ENCODE measurements at regions not wholly inside any gene's neighbourhood (a gene's known extent, or its start where the extent isn't known, plus 50 kb on each side); places are given as distances from the start of the nearest gene placed in this dataset.

DNA sequence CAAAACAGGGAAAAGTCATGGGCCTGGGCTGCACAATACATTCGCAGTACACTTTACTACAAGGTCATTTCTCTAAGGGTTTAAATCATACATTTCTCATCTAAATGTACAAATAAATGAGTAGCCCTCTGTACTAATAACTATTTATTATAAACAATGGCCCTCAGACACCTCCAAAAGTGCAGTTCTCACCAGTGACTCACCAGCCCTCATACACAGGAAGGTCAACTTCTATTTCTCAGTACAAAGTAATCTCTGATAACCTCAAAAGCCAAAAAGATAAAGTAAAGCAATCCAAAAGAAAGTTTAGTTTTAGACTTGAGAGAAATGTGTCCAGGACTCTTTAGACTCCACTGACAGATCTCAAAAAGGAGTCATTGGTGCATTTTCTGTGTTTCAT is 1258.1 kb upstream of the CDH6 start:
- no peak for DNase-seq
- TF ChIP-seq, protein P1, sequence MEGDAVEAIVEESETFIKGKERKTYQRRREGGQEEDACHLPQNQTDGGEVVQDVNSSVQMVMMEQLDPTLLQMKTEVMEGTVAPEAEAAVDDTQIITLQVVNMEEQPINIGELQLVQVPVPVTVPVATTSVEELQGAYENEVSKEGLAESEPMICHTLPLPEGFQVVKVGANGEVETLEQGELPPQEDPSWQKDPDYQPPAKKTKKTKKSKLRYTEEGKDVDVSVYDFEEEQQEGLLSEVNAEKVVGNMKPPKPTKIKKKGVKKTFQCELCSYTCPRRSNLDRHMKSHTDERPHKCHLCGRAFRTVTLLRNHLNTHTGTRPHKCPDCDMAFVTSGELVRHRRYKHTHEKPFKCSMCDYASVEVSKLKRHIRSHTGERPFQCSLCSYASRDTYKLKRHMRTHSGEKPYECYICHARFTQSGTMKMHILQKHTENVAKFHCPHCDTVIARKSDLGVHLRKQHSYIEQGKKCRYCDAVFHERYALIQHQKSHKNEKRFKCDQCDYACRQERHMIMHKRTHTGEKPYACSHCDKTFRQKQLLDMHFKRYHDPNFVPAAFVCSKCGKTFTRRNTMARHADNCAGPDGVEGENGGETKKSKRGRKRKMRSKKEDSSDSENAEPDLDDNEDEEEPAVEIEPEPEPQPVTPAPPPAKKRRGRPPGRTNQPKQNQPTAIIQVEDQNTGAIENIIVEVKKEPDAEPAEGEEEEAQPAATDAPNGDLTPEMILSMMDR (IDR thresholded peaks at IDR 0.05) = no peak
- TF ChIP-seq POLR2A (IDR thresholded peaks at IDR 0.05) = no peak
- no peaks in the 10 kb centered on the region for H3K9me3 ChIP-seq
- H3K27me3 ChIP-seq = no peaks in the 10 kb centered on the region
- H3K4me3 ChIP-seq = no peak overlapping the region
- no peaks in the 10 kb centered on the region for H3K36me3 ChIP-seq
- no peak overlapping the region for H3K27ac ChIP-seq
- no peaks in the 10 kb centered on the region for H3K4me1 ChIP-seq

DNA sequence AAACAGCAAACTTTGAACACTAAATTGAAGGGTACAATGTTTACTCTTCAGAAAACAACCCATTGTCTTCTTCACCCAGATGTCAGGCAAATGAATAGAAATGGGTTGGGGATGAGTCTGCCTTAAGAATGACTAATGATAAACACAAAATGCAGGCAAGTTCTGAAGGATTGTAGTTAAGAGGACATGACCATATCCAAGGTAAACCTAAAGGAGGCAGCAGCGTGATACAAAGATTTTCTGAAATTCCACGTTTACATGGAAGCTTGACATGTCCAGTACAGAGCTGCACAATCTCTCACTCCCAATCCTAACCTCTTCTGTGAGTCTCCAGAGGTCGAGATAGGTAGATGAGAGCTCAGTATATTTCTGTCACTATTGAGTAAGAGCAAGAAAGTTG is 1263.2 kb upstream of the CDH6 start:
- Histone ChIP-seq H3K4me1 (no peaks in the 10 kb centered on the region), H3K4me3 (no peak overlapping the region), H3K27me3 (no peaks in the 10 kb centered on the region), H3K9me3 (no peaks in the 10 kb centered on the region), H3K27ac (no peak overlapping the region), H3K36me3 (no peaks in the 10 kb centered on the region)
- no peak for DNase-seq
- TF ChIP-seq, protein P1 (IDR thresholded peaks at IDR 0.05) = no peak
- no peak for TF ChIP-seq POLR2A (IDR thresholded peaks at IDR 0.05)

DNA sequence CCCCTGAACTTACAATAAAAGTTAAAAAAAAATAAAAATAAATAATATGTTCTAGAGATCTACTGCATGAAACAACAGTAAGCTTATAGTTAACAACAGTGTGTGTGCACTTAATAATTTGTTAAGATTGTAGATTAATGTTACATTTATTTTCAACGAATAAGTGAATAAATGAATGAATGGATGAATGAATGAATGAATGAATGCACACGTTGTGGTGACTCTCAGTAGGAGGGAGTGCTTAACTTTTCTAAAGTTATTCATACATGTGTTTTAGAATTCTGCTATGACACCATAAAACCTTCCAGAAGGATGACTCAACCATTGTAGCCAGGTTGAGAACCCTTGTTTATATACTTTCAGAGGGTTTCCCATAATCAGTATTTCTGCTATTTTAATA is 1269.4 kb upstream of the CDH6 start:
- no peaks in the 10 kb centered on the region for H3K36me3 ChIP-seq
- H3K4me3 ChIP-seq = no peak overlapping the region
- DNase-seq = no peak
- H3K9me3 ChIP-seq = no peaks in the 10 kb centered on the region
- H3K27me3 ChIP-seq = no peaks in the 10 kb centered on the region
- no peak for TF ChIP-seq POLR2A (IDR thresholded peaks at IDR 0.05)
- TF ChIP-seq, protein P1 (IDR thresholded peaks at IDR 0.05) = no peak
- no peak overlapping the region for H3K27ac ChIP-seq
- H3K4me1 ChIP-seq = no peaks in the 10 kb centered on the region

DNA sequence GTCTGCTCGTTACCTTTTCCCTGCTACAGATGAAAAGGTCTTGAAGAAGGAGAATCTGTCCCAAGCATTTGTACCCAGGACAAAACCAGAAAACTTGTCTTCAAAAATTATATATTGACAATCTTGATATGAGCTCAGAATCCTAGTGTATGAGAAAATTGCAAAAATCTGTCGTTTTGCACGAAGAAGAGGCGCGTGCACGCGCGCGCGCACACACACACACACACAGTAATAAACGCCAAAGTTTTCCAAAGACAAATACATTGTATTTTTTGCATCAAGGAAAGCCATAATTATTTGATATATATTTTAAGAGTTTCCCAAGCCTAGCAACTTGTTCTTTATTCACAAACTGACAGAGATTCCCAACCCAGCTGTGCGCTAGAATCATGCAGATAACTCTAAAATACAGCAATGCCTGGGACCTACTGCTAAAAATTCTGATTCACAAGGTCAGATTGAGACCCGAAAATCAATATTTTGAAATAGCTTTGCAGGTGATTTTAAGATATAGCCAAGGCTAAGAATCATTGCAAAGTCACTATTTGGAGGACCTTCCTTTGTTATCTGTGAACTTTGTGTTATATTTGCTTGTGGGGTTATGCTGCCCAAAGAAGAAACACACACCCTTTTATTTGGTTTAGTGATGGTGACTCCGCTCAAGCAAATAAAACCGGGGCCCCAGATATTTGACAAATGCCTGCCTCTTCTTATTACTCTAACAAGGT is 1287.7 kb upstream of the CDH6 start:
- TF ChIP-seq, protein P1 (IDR thresholded peaks at IDR 0.05) = no peak
- TF ChIP-seq POLR2A (IDR thresholded peaks at IDR 0.05) = no peak
- no peaks in the 10 kb centered on the region for H3K27me3 ChIP-seq
- H3K27ac ChIP-seq = no peak overlapping the region
- H3K4me3 ChIP-seq = no peak overlapping the region
- H3K36me3 ChIP-seq = no peaks in the 10 kb centered on the region
- no peak for DNase-seq
- H3K9me3 ChIP-seq = peaks cover 0 to 3% (median 0%) of the 10 kb centered on the region in 4 donors
- no peaks in the 10 kb centered on the region for H3K4me1 ChIP-seq

DNA sequence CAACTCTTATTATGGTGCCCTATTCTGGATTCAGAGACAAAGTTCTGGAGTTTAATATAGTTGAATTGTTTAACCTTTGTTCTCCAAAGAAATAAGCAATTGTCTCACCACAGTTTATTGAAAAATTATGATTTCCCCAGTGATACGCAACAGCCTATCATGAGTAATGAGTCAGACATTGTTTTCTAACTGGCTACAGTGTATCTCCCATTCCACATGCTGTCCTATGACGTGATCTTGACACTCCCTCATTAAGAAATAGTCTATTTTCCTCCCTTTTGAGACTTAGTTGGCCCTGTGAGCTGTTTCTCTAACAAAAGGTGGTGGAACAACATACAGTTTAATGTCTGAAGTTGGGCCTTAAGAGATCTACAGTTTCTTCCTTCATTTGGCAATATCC is 1290.6 kb upstream of the CDH6 start:
- no peaks in the 10 kb centered on the region for H3K9me3 ChIP-seq
- H3K27ac ChIP-seq = no peak overlapping the region
- H3K36me3 ChIP-seq = no peaks in the 10 kb centered on the region
- no peak for TF ChIP-seq POLR2A (IDR thresholded peaks at IDR 0.05)
- TF ChIP-seq, protein P1 (IDR thresholded peaks at IDR 0.05) = no peak
- no peak overlapping the region for H3K4me3 ChIP-seq
- no peak for DNase-seq
- no peaks in the 10 kb centered on the region for H3K4me1 ChIP-seq
- no peaks in the 10 kb centered on the region for H3K27me3 ChIP-seq

DNA sequence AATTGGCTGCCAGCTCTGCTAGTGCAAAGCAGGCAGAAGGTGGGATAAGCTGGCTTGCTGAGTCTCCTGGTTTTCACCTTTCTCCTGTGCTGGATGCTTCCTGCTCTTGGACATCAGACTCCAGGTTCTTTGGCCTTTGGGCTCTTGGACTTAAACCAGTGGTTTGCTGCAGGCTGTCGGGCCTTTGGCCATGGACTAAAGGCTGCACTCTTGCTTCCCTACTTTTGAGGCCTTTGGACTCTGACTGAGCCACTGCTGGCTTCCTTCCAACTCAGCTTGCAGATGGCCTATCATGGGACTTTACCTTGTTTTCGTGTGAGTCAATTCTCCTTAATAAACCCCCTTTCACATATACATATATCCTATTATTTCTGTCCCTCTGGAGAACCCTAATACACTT is 1293.9 kb upstream of the CDH6 start:
- H3K9me3 ChIP-seq = no peaks in the 10 kb centered on the region
- no peaks in the 10 kb centered on the region for H3K4me1 ChIP-seq
- no peaks in the 10 kb centered on the region for H3K27me3 ChIP-seq
- no peaks in the 10 kb centered on the region for H3K36me3 ChIP-seq
- TF ChIP-seq POLR2A (IDR thresholded peaks at IDR 0.05) = no peak
- TF ChIP-seq, protein P1 (IDR thresholded peaks at IDR 0.05) = no peak
- DNase-seq = no peak
- no peak overlapping the region for H3K4me3 ChIP-seq
- H3K27ac ChIP-seq = no peak overlapping the region

Data from Peyer's patch (tissue), 4 donors.